ENCODE measurements at regions not wholly inside any gene's neighbourhood (a gene's known extent, or its start where the extent isn't known, plus 50 kb on each side); places are given as distances from the start of the nearest gene placed in this dataset.

- TF ChIP-seq PKNOX1 (IDR thresholded peaks at IDR 0.05) (no peak), SP1 (IDR thresholded peaks at IDR 0.05) (no peak), FOXK2 (IDR thresholded peaks at IDR 0.05) (no peak), TARDBP (IDR thresholded peaks at IDR 0.05) (no peak), HDGF (IDR thresholded peaks at IDR 0.05; ENCODE audit: borderline replicate concordance) (no peak), FOXA1 (IDR thresholded peaks at IDR 0.05) (no peak)
Measured at GRCh38 chr4:3851211-3851610, 85.0 kb downstream of the ADRA2C start.
